ENCODE measurements at regions not wholly inside any gene's neighbourhood (a gene's known extent, or its start where the extent isn't known, plus 50 kb on each side); places are given as distances from the start of the nearest gene placed in this dataset.

- no peak for TF ChIP-seq REST (IDR thresholded peaks at IDR 0.05; ENCODE audit: insufficient read depth in 1 of 2, low read depth in 2 of 2, low read length in 1 of 2)
- no peak for TF ChIP-seq CTCF (IDR thresholded peaks at IDR 0.05)
- TF ChIP-seq SIN3A (IDR thresholded peaks at IDR 0.05; ENCODE audit: borderline replicate concordance, insufficient read depth, low read depth, low read length): no peak
Measured at GRCh38 chrX:41984628-41985027, 61.3 kb upstream of the CASK start.

Measured in Panc1 (cell line).